Calu3 (cell line): ENCODE measurements at regions not wholly inside any gene's neighbourhood (a gene's known extent, or its start where the extent isn't known, plus 50 kb on each side); places are given as distances from the start of the nearest gene placed in this dataset.

Experiments
- BruUV-seq: library from RNA; stranded (reverse); fragments of 400-500 nt; replicated peaks from 2 replicates; lab custom pipeline; 2021; lab: Mats Ljungman, UMichigan
- CTCF ChIA-PET: fragments of 300-600 bp; sonication (Branson Sonifier 250); formaldehyde crosslinking; loops from one replicate; lab custom pipeline; 2022; ENCODE audit warnings: antibody characterized with exemption; lab: Charles Lee
- DNase-seq: peaks from one replicate; pipeline ENCODE4 v3.0.0; 2022
- H3K27ac Mint-ChIP-seq: one replicate; pipeline ENCODE4 v1.8.0; 2022; ENCODE audit warnings: mixed read lengths; ENCODE audit not compliant: unreplicated experiment
- H3K27me3 Mint-ChIP-seq: one replicate; pipeline ENCODE4 v1.8.0; 2022; ENCODE audit warnings: mixed read lengths; ENCODE audit not compliant: unreplicated experiment
- H3K36me3 Mint-ChIP-seq: one replicate; pipeline ENCODE4 v1.8.0; 2022; ENCODE audit warnings: mild to moderate bottlenecking, moderate library complexity, mixed read lengths; ENCODE audit not compliant: insufficient read depth, unreplicated experiment
- H3K4me1 Mint-ChIP-seq: one replicate; pipeline ENCODE4 v1.8.0; 2022; ENCODE audit warnings: mild to moderate bottlenecking, low read depth, mixed read lengths; ENCODE audit not compliant: unreplicated experiment
- H3K4me3 Mint-ChIP-seq: one replicate; pipeline ENCODE4 v1.8.0; 2022; ENCODE audit warnings: mild to moderate bottlenecking, low read depth, moderate library complexity, mixed read lengths; ENCODE audit not compliant: unreplicated experiment
- H3K9me3 Mint-ChIP-seq: one replicate; pipeline ENCODE4 v1.8.0; 2022; ENCODE audit warnings: low read depth, mixed read lengths; ENCODE audit not compliant: unreplicated experiment
- intact Hi-C: fragments of 100-400 bp; cut with micrococcal nuclease; formaldehyde crosslinking; loops from one replicate; pipeline ENCODE4 v1.10.0; 2022; ENCODE audit not compliant: unreplicated experiment
- TF ChIP-seq, protein P1 (sequence below): fragments of 200-600 bp; IDR thresholded peaks from one replicate; pipeline ENCODE4 v1.8.0; 2022; ENCODE audit warnings: antibody characterized with exemption; ENCODE audit not compliant: unreplicated experiment

- Mint-ChIP-seq H3K9me3 (no peaks in the 10 kb centered on the region), H3K4me1 (no peaks in the 10 kb centered on the region), H3K27ac (no peak overlapping the region), H3K4me3 (no peak overlapping the region), H3K36me3 (no peaks in the 10 kb centered on the region), H3K27me3 (no peaks in the 10 kb centered on the region)
- no peak for DNase-seq
- intact Hi-C loops = no loop called here
- TF ChIP-seq, protein P1, sequence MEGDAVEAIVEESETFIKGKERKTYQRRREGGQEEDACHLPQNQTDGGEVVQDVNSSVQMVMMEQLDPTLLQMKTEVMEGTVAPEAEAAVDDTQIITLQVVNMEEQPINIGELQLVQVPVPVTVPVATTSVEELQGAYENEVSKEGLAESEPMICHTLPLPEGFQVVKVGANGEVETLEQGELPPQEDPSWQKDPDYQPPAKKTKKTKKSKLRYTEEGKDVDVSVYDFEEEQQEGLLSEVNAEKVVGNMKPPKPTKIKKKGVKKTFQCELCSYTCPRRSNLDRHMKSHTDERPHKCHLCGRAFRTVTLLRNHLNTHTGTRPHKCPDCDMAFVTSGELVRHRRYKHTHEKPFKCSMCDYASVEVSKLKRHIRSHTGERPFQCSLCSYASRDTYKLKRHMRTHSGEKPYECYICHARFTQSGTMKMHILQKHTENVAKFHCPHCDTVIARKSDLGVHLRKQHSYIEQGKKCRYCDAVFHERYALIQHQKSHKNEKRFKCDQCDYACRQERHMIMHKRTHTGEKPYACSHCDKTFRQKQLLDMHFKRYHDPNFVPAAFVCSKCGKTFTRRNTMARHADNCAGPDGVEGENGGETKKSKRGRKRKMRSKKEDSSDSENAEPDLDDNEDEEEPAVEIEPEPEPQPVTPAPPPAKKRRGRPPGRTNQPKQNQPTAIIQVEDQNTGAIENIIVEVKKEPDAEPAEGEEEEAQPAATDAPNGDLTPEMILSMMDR = no peak
- CTCF ChIA-PET = no interaction called here
- no TSS peak for BruUV-seq
Measured at GRCh38 chr10:90470966-90471365, 386.9 kb downstream of the HTR7 start.

- TF ChIP-seq, protein P1 = no peak
- H3K9me3 Mint-ChIP-seq = no peaks in the 10 kb centered on the region
- no peaks in the 10 kb centered on the region for H3K4me1 Mint-ChIP-seq
- CTCF ChIA-PET = no interaction called here
- no peak overlapping the region for H3K27ac Mint-ChIP-seq
- intact Hi-C loops = no loop called here
- H3K36me3 Mint-ChIP-seq = no peaks in the 10 kb centered on the region
- no peak for DNase-seq
- H3K27me3 Mint-ChIP-seq = peaks cover 18% of the 10 kb centered on the region
- no TSS peak for BruUV-seq
- no peak overlapping the region for H3K4me3 Mint-ChIP-seq
Measured at GRCh38 chr10:90480466-90480865, 377.4 kb downstream of the HTR7 start.

- CTCF ChIA-PET = no interaction called here
- BruUV-seq = no TSS peak
- intact Hi-C loops = no loop called here
Measured at GRCh38 chr10:90481326-90481923, 376.4 kb downstream of the HTR7 start.

GRCh38 chr10:90484518-90484917, 373.3 kb downstream of the HTR7 start:
- CTCF ChIA-PET = no interaction called here
- BruUV-seq = no TSS peak
- no peaks in the 10 kb centered on the region for H3K9me3 Mint-ChIP-seq
- intact Hi-C loops = no loop called here
- H3K27me3 Mint-ChIP-seq = peaks cover 41% of the 10 kb centered on the region
- H3K27ac Mint-ChIP-seq = no peak overlapping the region
- no peaks in the 10 kb centered on the region for H3K4me1 Mint-ChIP-seq
- no peak for DNase-seq
- no peaks in the 10 kb centered on the region for H3K36me3 Mint-ChIP-seq
- no peak overlapping the region for H3K4me3 Mint-ChIP-seq
- TF ChIP-seq, protein P1 = no peak

More at GRCh38 chr10:90481326-90481923, 376.4 kb downstream of the HTR7 start:
- peaks cover 23% of the 10 kb centered on the region for H3K27me3 Mint-ChIP-seq
- no peaks in the 10 kb centered on the region for H3K4me1 Mint-ChIP-seq
- no peak for DNase-seq
- no peak overlapping the region for H3K27ac Mint-ChIP-seq
- no peak overlapping the region for H3K4me3 Mint-ChIP-seq
- TF ChIP-seq, protein P1 = no peak
- H3K9me3 Mint-ChIP-seq = no peaks in the 10 kb centered on the region
- H3K36me3 Mint-ChIP-seq = no peaks in the 10 kb centered on the region
